ENCODE measurements at regions not wholly inside any gene's neighbourhood (a gene's known extent, or its start where the extent isn't known, plus 50 kb on each side); places are given as distances from the start of the nearest gene placed in this dataset.
"Not testable (repeated sequence)": the region's sequence is repeated elsewhere in the genome, so short reads cannot be mapped to it uniquely, and the experiment has no call there.

DNA sequence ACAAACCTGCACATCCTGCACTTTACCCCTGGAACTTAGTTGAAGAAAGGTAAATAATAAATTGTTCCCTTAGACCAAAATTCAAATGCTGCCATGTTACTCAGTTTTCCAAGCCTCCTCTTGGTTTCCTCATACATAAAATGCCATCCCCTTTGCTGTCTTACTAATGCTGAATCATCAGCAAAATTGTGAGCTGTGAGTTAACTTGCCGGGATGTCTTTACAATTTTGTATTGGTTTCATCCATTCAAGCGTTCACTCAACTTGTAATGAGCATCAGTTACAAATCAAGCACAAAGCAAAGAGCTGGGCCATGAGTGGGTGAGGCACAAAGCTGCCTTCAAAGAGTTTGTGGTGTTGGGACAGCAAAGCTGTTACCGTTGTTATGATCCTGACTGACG, 395.8 kb upstream of the ZMIZ1 start:
- TF ChIP-seq ZFX (IDR thresholded peaks at IDR 0.05; ENCODE audit: borderline replicate concordance): no peak
- no peak for TF ChIP-seq CTCF (IDR thresholded peaks at IDR 0.05)
- H3K27ac ChIP-seq: no peak overlapping the region

GRCh38 chr10:78681141-78681540, 387.6 kb upstream of the ZMIZ1 start:
- not testable (repeated sequence) for H3K27ac ChIP-seq

DNA sequence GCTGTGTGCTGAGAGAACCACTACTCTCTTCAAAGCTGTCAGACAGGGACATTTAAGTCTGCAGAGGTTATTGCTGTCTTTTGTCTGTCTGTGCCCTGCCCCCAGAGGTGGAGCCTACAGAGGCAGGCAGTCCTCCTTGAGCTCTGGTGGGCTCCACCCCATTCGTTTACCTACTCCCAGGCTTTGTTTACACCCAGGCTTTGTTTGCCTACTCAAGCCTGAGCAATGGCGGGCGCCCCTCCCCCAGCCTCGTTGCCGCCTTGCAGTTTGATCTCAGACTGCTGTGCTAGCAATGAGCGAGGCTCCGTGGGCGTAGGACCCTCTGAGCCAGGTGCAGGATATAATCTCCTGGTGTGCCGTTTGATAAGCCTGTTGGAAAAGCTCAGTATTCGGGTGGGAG, 386.8 kb upstream of the ZMIZ1 start:
- H3K27ac ChIP-seq: not testable (repeated sequence)

DNA sequence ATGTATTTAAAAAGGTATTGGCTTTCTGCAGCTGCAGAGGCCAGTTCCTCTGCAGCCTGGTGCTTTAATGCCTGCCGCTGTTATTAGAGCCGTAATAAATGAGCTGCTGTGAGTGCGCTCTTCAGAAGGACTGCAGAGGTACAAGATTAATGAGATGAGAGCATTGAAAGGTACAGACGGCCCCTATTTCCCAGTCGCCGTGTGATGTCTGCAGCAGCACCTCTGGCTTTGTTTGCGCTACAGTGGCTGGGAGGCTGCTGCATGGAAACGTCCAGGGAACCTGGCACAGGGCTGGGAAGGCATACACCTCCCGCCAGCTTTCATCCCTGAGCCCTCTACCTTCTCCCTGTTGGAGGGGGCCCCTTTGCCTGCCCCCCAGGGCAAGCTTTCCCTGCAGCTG, 383.8 kb upstream of the ZMIZ1 start:
- TF ChIP-seq ZFX (IDR thresholded peaks at IDR 0.05; ENCODE audit: borderline replicate concordance) (no peak), CTCF (IDR thresholded peaks at IDR 0.05) (no peak)
- no peak overlapping the region for H3K27ac ChIP-seq

- no peak overlapping the region for H3K27ac ChIP-seq
Measured at GRCh38 chr10:78685466-78686103, 383.2 kb upstream of the ZMIZ1 start.

GRCh38 chr10:78686444-78687060, 382.2 kb upstream of the ZMIZ1 start:
- TF ChIP-seq CTCF (IDR thresholded peaks at IDR 0.05): no peak
- TF ChIP-seq ZFX (IDR thresholded peaks at IDR 0.05; ENCODE audit: borderline replicate concordance): no peak
- no peak overlapping the region for H3K27ac ChIP-seq

More at GRCh38 chr10:78685466-78686103, 383.2 kb upstream of the ZMIZ1 start:
- no peak for TF ChIP-seq CTCF (IDR thresholded peaks at IDR 0.05)
- TF ChIP-seq ZFX (IDR thresholded peaks at IDR 0.05; ENCODE audit: borderline replicate concordance): no peak

DNA sequence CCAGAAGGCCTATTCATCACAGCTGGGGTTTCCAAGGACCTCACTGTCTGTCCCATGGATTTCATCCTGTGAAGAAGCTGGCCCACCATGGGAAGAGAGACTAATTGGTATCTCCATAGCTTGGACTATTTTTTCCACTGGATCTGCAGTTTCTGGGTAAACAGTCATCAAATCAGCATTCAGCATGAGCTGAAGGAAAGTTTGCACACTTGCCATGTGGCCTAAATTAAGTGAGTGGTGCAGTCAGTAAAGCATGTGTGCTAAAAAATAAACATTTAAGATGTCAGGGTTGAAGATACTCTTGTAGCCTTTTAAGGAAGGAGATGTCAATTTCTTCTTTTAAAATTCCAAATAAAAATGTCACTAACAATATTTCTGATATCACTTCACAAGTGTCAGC, 381.1 kb upstream of the ZMIZ1 start:
- TF ChIP-seq ZFX (IDR thresholded peaks at IDR 0.05; ENCODE audit: borderline replicate concordance) (no peak), CTCF (IDR thresholded peaks at IDR 0.05) (no peak)
- no peak overlapping the region for H3K27ac ChIP-seq

GRCh38 chr10:78688230-78688900, 380.4 kb upstream of the ZMIZ1 start:
- H3K27ac ChIP-seq: no peak overlapping the region
- TF ChIP-seq ZFX (IDR thresholded peaks at IDR 0.05; ENCODE audit: borderline replicate concordance): no peak

Data from 22Rv1 (cell line).